GM12878 (cell line): ENCODE measurements at regions not wholly inside any gene's neighbourhood (a gene's known extent, or its start where the extent isn't known, plus 50 kb on each side); places are given as distances from the start of the nearest gene placed in this dataset.

Source experiments
- HDGF ChIP-seq: fragments of 450-650 bp; IDR thresholded peaks from 2 replicates; pipeline ENCODE4 v1.6.1; 2016; ENCODE audit warnings: antibody characterized with exemption
- MXI1 ChIP-seq: fragments of 150-350 bp; IDR thresholded peaks from 2 replicates; pipeline ENCODE4 v1.6.1; 2011; ENCODE audit warnings: low read depth, mild to moderate bottlenecking, inconsistent platforms, low read length, improper control_type of control experiment
- ZBED1 ChIP-seq: IDR thresholded peaks from 2 replicates; pipeline ENCODE4 v1.6.1; 2016; ENCODE audit warnings: borderline replicate concordance
- TF ChIP-seq, protein P1 (sequence below), 3 experiments: IDR thresholded peaks in 2 of 3; conservative IDR thresholded peaks in 1 of 3; 2 replicates each; pipeline ENCODE4 v1.5.1; 2011; ENCODE audit warnings: low read depth in 3 of 3, low read length in 3 of 3, mild to moderate bottlenecking in 3 of 3, control low read depth in 2 of 3, moderate library complexity in 2 of 3, inconsistent platforms in 1 of 3, mixed read lengths in 1 of 3; ENCODE audit not compliant: control insufficient read depth in 2 of 3, insufficient read depth in 1 of 3; ENCODE audit errors: extremely low read depth in 1 of 3

DNA sequence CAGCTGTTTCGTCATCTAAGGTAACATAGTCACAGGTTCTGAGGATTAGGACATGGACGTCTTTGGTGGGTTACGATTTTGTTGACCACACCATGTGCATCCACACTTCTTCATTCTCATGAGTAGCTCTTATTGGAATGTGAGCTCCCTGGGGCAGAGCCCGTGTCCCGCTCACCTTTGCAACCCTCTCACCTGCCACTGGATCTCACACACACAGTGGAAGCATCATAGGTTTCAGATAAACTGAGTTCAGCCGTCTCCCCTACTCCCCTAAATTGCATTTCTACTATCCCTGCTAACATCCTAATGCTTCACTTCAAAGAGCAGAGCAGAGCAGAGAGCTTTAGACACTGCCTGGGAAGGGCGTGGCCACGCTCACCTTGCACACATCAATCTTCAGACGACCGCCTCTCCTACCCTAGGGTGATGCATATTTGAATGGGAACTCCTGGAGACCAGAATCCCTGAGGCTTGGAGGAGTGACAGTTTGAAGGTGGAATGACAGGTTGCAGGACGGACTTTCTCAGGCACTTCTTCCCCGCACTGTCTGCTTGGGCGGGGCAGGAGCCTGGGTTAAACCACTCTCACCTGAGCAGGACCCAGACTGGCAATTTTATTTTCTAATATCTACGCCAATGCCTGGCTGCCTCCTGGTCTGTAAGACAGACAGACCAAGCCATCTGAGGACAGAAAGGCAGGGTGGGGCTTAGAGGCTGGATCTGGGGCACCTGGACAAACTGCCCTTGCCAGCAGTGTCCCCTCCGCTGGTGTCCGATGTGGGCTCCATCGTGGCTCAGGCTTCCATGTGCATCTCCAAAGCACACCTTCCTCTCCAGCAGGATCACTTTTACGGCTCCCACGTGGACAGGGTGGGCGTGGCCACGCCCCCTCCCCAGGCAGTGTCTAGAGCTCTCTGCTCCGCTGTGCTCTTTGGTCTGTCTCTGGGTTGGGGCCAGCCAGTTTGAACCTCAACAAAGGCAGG lies 229.5 kb upstream of the COPS8 start:
- TF ChIP-seq ZBED1 (no peak), MXI1 (no peak), HDGF (no peak)
- TF ChIP-seq, protein P1, sequence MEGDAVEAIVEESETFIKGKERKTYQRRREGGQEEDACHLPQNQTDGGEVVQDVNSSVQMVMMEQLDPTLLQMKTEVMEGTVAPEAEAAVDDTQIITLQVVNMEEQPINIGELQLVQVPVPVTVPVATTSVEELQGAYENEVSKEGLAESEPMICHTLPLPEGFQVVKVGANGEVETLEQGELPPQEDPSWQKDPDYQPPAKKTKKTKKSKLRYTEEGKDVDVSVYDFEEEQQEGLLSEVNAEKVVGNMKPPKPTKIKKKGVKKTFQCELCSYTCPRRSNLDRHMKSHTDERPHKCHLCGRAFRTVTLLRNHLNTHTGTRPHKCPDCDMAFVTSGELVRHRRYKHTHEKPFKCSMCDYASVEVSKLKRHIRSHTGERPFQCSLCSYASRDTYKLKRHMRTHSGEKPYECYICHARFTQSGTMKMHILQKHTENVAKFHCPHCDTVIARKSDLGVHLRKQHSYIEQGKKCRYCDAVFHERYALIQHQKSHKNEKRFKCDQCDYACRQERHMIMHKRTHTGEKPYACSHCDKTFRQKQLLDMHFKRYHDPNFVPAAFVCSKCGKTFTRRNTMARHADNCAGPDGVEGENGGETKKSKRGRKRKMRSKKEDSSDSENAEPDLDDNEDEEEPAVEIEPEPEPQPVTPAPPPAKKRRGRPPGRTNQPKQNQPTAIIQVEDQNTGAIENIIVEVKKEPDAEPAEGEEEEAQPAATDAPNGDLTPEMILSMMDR (IDR thresholded peaks at IDR 0.05 in 2 of 3, conservative IDR thresholded peaks at IDR 0.05 in 1 of 3; ENCODE audit: control insufficient read depth in 2 of 3, extremely low read depth in 1 of 3, insufficient read depth in 1 of 3, low read depth in 3 of 3, low read length in 3 of 3) = no peak
